PC-9 (cell line): ENCODE measurements at regions not wholly inside any gene's neighbourhood (a gene's known extent, or its start where the extent isn't known, plus 50 kb on each side); places are given as distances from the start of the nearest gene placed in this dataset.

ENCODE experiments used
- BruUV-seq: library from RNA; stranded (reverse); fragments of 400-500 nt; replicated peaks from 2 replicates; lab custom pipeline; 2021; lab: Mats Ljungman, UMichigan
- CTCF ChIA-PET: fragments of 300-600 bp; sonication (Branson Sonifier 250); formaldehyde crosslinking; loops from one replicate; lab custom pipeline; 2022; ENCODE audit warnings: antibody characterized with exemption; lab: Charles Lee
- POLR2A ChIA-PET: fragments of 300-600 bp; sonication (Branson Sonifier 250); formaldehyde crosslinking; loops from one replicate; lab custom pipeline; 2022; ENCODE audit warnings: antibody characterized with exemption; ENCODE audit not compliant: unreplicated experiment; lab: Charles Lee
- DNase-seq, 2 experiments: peaks; one replicate each; pipeline versions ENCODE4 v3.0.0 to v3.0.0-alpha.2; 2015 to 2022; ENCODE audit warnings: mixed read lengths in 1 of 2
- H2AFZ ChIP-seq: fragments of 200-600 bp; sonication (generic); 2 replicates; pipeline ENCODE4 v1.8.1; 2017; ENCODE audit warnings: antibody characterized with exemption
- H3F3A ChIP-seq: fragments of 200-600 bp; sonication (generic); 2 replicates; pipeline ENCODE4 v1.8.1; 2017; ENCODE audit warnings: antibody characterized with exemption, mild to moderate bottlenecking, low read depth; ENCODE audit not compliant: insufficient read depth
- H3K27ac ChIP-seq: fragments of 200-600 bp; sonication (generic); 2 replicates; pipeline ENCODE4 v1.6.1; 2016; ENCODE audit warnings: mixed run types
- H3K27me3 ChIP-seq: fragments of 200-600 bp; sonication (generic); 2 replicates; pipeline ENCODE4 v1.6.1; 2016; ENCODE audit warnings: low read depth, mixed run types; ENCODE audit not compliant: insufficient read depth
- H3K36me3 ChIP-seq: fragments of 200-600 bp; sonication (generic); 2 replicates; pipeline ENCODE4 v1.6.1; 2016; ENCODE audit warnings: low read depth, mixed run types
- H3K4me1 ChIP-seq: fragments of 200-600 bp; sonication (generic); replicated peaks from 2 replicates; pipeline ENCODE4 v1.6.1; 2016; ENCODE audit warnings: mixed run types; ENCODE audit not compliant: insufficient read depth
- H3K4me2 ChIP-seq: fragments of 200-600 bp; sonication (generic); 2 replicates; pipeline ENCODE4 v1.6.1; 2017; ENCODE audit warnings: mixed run types
- H3K4me3 ChIP-seq: fragments of 200-600 bp; sonication (generic); 2 replicates; pipeline ENCODE4 v1.6.1; 2016; ENCODE audit warnings: mixed run types
- H3K79me2 ChIP-seq: fragments of 200-600 bp; sonication (generic); 2 replicates; pipeline ENCODE4 v1.6.1; 2017; ENCODE audit warnings: low read depth, mixed run types
- H3K9me2 ChIP-seq: fragments of 200-600 bp; sonication (generic); 2 replicates; pipeline ENCODE4 v1.8.1; 2017; ENCODE audit warnings: mild to moderate bottlenecking; ENCODE audit not compliant: insufficient read depth
- H3K9me3 ChIP-seq: fragments of 200-600 bp; sonication (generic); 2 replicates; pipeline ENCODE4 v1.8.1; 2016; ENCODE audit warnings: low read depth; ENCODE audit not compliant: insufficient read depth
- H4K20me1 ChIP-seq: fragments of 200-600 bp; sonication (generic); 2 replicates; pipeline ENCODE4 v1.8.1; 2017; ENCODE audit not compliant: insufficient read depth
- CTCF ChIP-seq: fragments of 200-600 bp; sonication (generic); conservative IDR thresholded peaks from 2 replicates; pipeline ENCODE4 v1.6.1; 2017; ENCODE audit warnings: mixed run types, antibody characterized with exemption, mild to moderate bottlenecking, moderate library complexity
- EZH2 ChIP-seq: fragments of 200-600 bp; sonication (generic); IDR thresholded peaks from 2 replicates; pipeline ENCODE4 v1.8.0; 2017; ENCODE audit warnings: antibody characterized with exemption, low read depth
- intact Hi-C: fragments of 100-400 bp; cut with micrococcal nuclease; formaldehyde crosslinking; loops from one replicate; pipeline ENCODE4 v1.10.0; 2022; ENCODE audit not compliant: unreplicated experiment

- no peaks in the 10 kb centered on the region for H3K36me3 ChIP-seq
- POLR2A ChIA-PET: no interaction called here
- no peak overlapping the region for H2AFZ ChIP-seq
- peaks cover 15% of the 10 kb centered on the region for H3K4me1 ChIP-seq
- no peaks in the 10 kb centered on the region for H3K9me2 ChIP-seq
- no peaks in the 10 kb centered on the region for H4K20me1 ChIP-seq
- CTCF ChIA-PET: no interaction called here
- TF ChIP-seq CTCF: no peak
- DNase-seq: no peak
- intact Hi-C loops: no loop called here
- BruUV-seq: no TSS peak
- H3K27me3 ChIP-seq: no peaks in the 10 kb centered on the region
- H3F3A ChIP-seq: no peaks in the 10 kb centered on the region
- no peaks in the 10 kb centered on the region for H3K9me3 ChIP-seq
- H3K4me2 ChIP-seq: peak overlapping the region; percentile 4; the same call in 1 of the 2 replicates
- no peak overlapping the region for H3K27ac ChIP-seq
- no peaks in the 10 kb centered on the region for H3K79me2 ChIP-seq
- no peak overlapping the region for H3K4me3 ChIP-seq
Observed at GRCh38 chr2:105468582-105469042, 69.8 kb upstream of the FHL2 start.

GRCh38 chr2:105464325-105464724 is 65.5 kb upstream of the FHL2 start:
- no peaks in the 10 kb centered on the region for H3K9me2 ChIP-seq
- intact Hi-C loops: no loop called here
- H3F3A ChIP-seq: no peaks in the 10 kb centered on the region
- H4K20me1 ChIP-seq: no peaks in the 10 kb centered on the region
- DNase-seq: no peak
- no peak overlapping the region for H3K4me3 ChIP-seq
- no peak overlapping the region for H3K27ac ChIP-seq
- no peaks in the 10 kb centered on the region for H3K36me3 ChIP-seq
- H3K27me3 ChIP-seq: no peaks in the 10 kb centered on the region
- H3K79me2 ChIP-seq: no peaks in the 10 kb centered on the region
- no peak overlapping the region for H2AFZ ChIP-seq
- H3K9me3 ChIP-seq: no peaks in the 10 kb centered on the region
- no TSS peak for BruUV-seq
- H3K4me2 ChIP-seq: no peak overlapping the region
- POLR2A ChIA-PET: no interaction called here
- CTCF ChIA-PET: no interaction called here
- no peak for TF ChIP-seq EZH2
- no peak for TF ChIP-seq CTCF
- H3K4me1 ChIP-seq: peaks cover 15% of the 10 kb centered on the region

- Histone ChIP-seq H4K20me1 (no peaks in the 10 kb centered on the region), H3K79me2 (no peaks in the 10 kb centered on the region), H3K4me1 (peaks cover 16% of the 10 kb centered on the region), H3K4me2 (no peak overlapping the region), H3K36me3 (no peaks in the 10 kb centered on the region), H2AFZ (no peak overlapping the region), H3K4me3 (no peak overlapping the region), H3K27me3 (no peaks in the 10 kb centered on the region), H3K9me2 (no peaks in the 10 kb centered on the region), H3F3A (peaks cover 13% of the 10 kb centered on the region), H3K27ac (no peak overlapping the region), H3K9me3 (no peaks in the 10 kb centered on the region)
- no TSS peak for BruUV-seq
- DNase-seq: no peak
- TF ChIP-seq EZH2: no peak
- TF ChIP-seq CTCF: no peak
- POLR2A ChIA-PET: no interaction called here
- intact Hi-C loops: no loop called here
- CTCF ChIA-PET: no interaction called here
Observed at GRCh38 chr2:105460048-105460732, 61.3 kb upstream of the FHL2 start.
